Spleen (tissue), 7 donors: ENCODE measurements at regions not wholly inside any gene's neighbourhood (a gene's known extent, or its start where the extent isn't known, plus 50 kb on each side); places are given as distances from the start of the nearest gene placed in this dataset.

Experiments
- POLR2A ChIP-seq, 3 donors: fragments of 450-650 bp; IDR thresholded peaks; one replicate each; pipeline ENCODE4 v1.5.1; 2017; ENCODE audit warnings: antibody characterized with exemption in 3 of 3, mild to moderate bottlenecking in 1 of 3
- TF ChIP-seq, protein P1 (sequence below), 11 experiments: fragments of 200-600 bp in 7 of 11; fragments of 450-650 bp in 4 of 11; sonication (generic) in 4 of 11; IDR thresholded peaks in 8 of 11; conservative IDR thresholded peaks in 3 of 11; 1 replicate in 7 of 11; 2 replicates in 4 of 11; pipeline versions ENCODE4 v1.4.0 to v1.8.0; 2016 to 2021; ENCODE audit warnings: antibody characterized with exemption in 11 of 11, inconsistent platforms in 4 of 11, mild to moderate bottlenecking in 1 of 11
- donor health status: DM: no; HTN: no; CAD: no; lungs with moderate emphysema.
- donor health status: DM: no; HTN: no; CAD: no.
- donor health status: DM: no; HTN: no; CAD: no.

DNA sequence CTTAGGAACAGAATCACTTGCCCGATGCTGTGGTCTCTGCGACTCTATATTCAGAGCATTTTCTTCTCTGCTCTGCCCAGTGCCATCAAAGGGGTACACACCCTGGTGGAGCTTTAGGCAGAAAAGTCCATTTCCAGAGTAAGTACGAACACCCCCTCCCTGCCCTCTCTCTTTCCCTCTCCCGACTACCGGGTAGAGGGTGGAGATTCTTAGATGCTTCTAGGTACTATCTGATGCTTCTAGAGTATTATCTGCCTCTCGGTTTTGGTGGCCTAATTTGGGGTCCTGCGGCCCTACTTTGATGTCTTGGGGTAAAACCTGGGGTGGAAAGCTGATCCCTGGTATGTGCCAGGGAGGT lies 245.4 kb upstream of the SOX4 start:
- TF ChIP-seq, protein P1, sequence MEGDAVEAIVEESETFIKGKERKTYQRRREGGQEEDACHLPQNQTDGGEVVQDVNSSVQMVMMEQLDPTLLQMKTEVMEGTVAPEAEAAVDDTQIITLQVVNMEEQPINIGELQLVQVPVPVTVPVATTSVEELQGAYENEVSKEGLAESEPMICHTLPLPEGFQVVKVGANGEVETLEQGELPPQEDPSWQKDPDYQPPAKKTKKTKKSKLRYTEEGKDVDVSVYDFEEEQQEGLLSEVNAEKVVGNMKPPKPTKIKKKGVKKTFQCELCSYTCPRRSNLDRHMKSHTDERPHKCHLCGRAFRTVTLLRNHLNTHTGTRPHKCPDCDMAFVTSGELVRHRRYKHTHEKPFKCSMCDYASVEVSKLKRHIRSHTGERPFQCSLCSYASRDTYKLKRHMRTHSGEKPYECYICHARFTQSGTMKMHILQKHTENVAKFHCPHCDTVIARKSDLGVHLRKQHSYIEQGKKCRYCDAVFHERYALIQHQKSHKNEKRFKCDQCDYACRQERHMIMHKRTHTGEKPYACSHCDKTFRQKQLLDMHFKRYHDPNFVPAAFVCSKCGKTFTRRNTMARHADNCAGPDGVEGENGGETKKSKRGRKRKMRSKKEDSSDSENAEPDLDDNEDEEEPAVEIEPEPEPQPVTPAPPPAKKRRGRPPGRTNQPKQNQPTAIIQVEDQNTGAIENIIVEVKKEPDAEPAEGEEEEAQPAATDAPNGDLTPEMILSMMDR (IDR thresholded peaks at IDR 0.05 in 8 of 11, conservative IDR thresholded peaks at IDR 0.05 in 3 of 11) = no peak
- TF ChIP-seq POLR2A (IDR thresholded peaks at IDR 0.05) = no peak
